SJCRH30 (cell line): ENCODE measurements at regions not wholly inside any gene's neighbourhood (a gene's known extent, or its start where the extent isn't known, plus 50 kb on each side); places are given as distances from the start of the nearest gene placed in this dataset.

ENCODE experiments used
- DNase-seq, 2 experiments: peaks; one replicate each; pipeline ENCODE4 v3.0.0-alpha.2; 2015 to 2020
- H3K27ac ChIP-seq: fragments of 250-450 bp; sonication (Bioruptor Pico); 2 replicates; pipeline ENCODE4 v1.5.1; 2020; ENCODE audit warnings: mild to moderate bottlenecking, moderate library complexity
- H3K27me3 ChIP-seq: fragments of 250-450 bp; sonication (Bioruptor Pico); 2 replicates; pipeline ENCODE4 v1.5.1; 2020; ENCODE audit warnings: mild to moderate bottlenecking, moderate library complexity
- H3K36me3 ChIP-seq: fragments of 250-450 bp; sonication (Bioruptor Pico); 2 replicates; pipeline ENCODE4 v1.5.1; 2020; ENCODE audit warnings: mild to moderate bottlenecking, moderate library complexity
- H3K4me1 ChIP-seq: fragments of 250-450 bp; sonication (Bioruptor Pico); 2 replicates; pipeline ENCODE4 v1.5.1; 2020; ENCODE audit warnings: mild to moderate bottlenecking, moderate library complexity
- H3K4me3 ChIP-seq: fragments of 250-450 bp; sonication (Bioruptor Pico); 2 replicates; pipeline ENCODE4 v1.5.1; 2020; ENCODE audit warnings: mild to moderate bottlenecking, moderate library complexity
- H3K9me3 ChIP-seq: fragments of 250-450 bp; sonication (Bioruptor Pico); replicated peaks from 2 replicates; pipeline ENCODE4 v1.5.1; 2020; ENCODE audit warnings: mild to moderate bottlenecking, moderate library complexity

DNA sequence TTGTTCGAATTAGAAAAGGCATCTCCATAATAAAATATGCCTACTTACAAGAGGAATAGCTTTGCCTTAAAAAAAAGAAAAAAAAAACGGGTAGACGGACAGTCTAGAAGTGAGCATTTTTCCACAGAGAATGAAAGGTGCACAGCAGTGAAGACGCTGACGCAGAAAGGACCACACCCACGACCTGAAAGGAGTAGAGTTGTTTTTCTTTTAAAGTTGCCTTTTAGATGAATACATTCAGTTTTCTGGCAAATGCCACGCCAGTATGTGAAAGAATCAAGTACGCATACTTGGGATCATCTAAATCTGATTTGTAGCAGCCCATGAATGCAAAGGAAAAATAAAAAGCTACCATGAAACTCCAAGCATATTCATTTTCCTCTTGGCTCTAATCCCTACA is 809.2 kb upstream of the SOX11 start:
- no peak overlapping the region for H3K27ac ChIP-seq
- H3K36me3 ChIP-seq: no peaks in the 10 kb centered on the region
- no peak overlapping the region for H3K4me3 ChIP-seq
- no peak for DNase-seq
- no peaks in the 10 kb centered on the region for H3K4me1 ChIP-seq
- H3K27me3 ChIP-seq: no peaks in the 10 kb centered on the region
- no peaks in the 10 kb centered on the region for H3K9me3 ChIP-seq

DNA sequence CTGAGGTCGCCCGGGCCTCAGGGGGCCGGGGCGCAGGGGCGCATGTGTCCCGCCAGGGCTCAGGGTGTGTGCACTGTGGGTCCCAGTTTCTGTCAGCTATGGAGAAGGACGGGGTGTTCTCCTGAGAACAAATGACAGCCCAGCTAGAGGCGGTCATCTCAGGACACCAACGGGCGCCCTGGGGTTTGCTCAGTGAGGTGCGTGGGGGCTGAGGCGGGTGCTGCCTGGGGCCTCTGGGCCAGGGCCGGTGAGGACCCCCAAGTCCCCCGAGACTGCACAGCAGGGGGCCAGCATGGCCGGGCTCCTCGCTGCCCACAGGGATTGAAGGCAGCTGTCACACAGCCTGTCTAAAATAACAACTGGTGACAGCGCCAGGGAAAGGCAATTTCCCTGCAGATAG is 808.8 kb upstream of the SOX11 start:
- Histone ChIP-seq H3K4me3 (no peak overlapping the region), H3K27ac (no peak overlapping the region), H3K27me3 (no peaks in the 10 kb centered on the region), H3K4me1 (no peaks in the 10 kb centered on the region), H3K36me3 (no peaks in the 10 kb centered on the region), H3K9me3 (no peaks in the 10 kb centered on the region)
- no peak for DNase-seq

DNA sequence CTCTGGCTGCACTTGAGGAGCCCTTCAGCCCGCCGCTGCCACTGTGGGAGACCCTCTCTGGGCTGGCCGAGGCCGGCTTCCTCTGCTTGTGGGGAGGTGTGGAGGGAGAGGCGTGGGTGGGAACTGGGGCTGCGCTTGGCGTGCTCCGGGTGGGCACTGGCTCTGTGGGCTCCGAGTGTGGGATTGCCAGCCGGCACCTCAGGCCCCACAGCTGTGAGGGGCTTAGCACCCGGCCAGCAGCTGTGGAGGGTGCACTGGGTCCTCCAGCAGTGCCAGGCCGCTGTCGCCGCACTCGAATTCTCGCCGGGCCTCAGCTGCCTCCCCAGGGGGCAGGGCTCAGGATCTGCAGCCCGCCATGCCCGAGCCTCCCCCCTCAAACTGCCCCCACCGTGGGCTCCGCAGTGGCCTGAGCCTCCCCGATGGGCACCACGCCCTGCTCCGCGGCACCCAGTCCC is 808.0 kb upstream of the SOX11 start:
- H3K36me3 ChIP-seq: no peaks in the 10 kb centered on the region
- H3K9me3 ChIP-seq: no peaks in the 10 kb centered on the region
- no peaks in the 10 kb centered on the region for H3K4me1 ChIP-seq
- H3K27me3 ChIP-seq: no peaks in the 10 kb centered on the region
- no peak overlapping the region for H3K4me3 ChIP-seq
- no peak overlapping the region for H3K27ac ChIP-seq
- DNase-seq: no peak

DNA sequence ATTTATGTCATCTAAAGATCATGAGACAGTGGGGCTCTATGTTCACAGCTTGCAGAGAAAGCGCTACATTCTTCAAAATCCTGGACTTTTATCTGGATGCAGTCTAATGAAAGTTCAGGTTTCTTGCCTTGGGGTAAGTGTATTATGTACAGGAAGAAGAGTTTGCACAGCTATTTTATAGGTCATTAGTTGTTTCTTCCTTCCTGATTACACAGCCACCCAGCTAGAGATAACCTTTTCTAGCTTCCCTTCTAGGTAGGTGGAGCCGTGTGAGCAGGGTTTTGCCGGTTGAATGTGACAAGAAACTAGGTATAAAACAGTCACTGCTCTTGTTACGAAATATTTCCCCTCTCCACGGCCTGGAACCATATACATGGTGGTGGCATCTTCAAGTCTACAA is 800.8 kb upstream of the SOX11 start:
- Histone ChIP-seq H3K27me3 (no peaks in the 10 kb centered on the region), H3K36me3 (no peaks in the 10 kb centered on the region), H3K9me3 (no peaks in the 10 kb centered on the region), H3K4me1 (no peaks in the 10 kb centered on the region), H3K4me3 (no peak overlapping the region), H3K27ac (no peak overlapping the region)
- DNase-seq: no peak

DNA sequence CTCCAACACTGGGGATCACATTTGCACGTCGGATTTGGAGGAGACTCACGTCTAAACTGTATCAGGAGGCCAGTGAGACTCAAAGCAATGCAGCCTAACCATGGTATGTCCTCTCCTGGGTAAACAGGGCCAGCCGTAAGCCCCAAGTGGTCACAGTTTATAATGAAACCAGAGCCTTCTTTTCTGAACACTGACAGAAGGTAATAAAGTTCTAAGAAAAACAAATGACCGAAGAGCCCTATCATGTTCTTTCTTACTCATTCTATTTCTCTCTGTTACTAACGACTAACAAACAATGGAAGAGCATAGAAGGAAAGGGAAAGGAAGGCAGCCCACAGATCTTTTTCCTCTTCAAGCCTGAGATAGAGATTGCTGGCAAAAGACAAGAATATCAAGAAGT is 796.8 kb upstream of the SOX11 start:
- Histone ChIP-seq H3K36me3 (no peaks in the 10 kb centered on the region), H3K4me1 (peaks cover 4% of the 10 kb centered on the region), H3K27me3 (no peaks in the 10 kb centered on the region), H3K4me3 (no peak overlapping the region), H3K9me3 (no peaks in the 10 kb centered on the region), H3K27ac (no peak overlapping the region)
- DNase-seq: peak in 1 of 2 experiments; percentile 5

DNA sequence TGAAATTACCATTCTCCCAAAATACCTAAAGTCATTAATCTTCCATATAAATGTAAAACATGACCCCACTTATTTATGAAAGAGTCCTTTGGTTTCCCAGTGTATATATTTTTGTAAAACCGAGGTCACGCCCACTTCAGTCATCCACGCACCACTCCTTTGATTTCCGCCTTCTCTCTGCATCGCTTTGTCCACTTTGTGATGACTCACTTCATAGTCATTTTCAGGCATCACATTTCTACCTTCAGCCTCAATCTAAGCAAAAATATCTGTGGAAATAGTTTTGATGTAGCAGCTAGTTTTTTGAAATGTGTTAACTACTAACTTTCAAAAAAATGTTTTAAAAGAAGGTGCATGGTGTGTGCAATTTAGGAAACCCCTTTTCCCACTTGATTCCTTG is 793.5 kb upstream of the SOX11 start:
- DNase-seq: peak in 1 of 2 experiments; percentile 20
- Histone ChIP-seq H3K4me3 (no peak overlapping the region), H3K36me3 (no peaks in the 10 kb centered on the region), H3K27me3 (no peaks in the 10 kb centered on the region), H3K4me1 (peaks cover 4% of the 10 kb centered on the region), H3K9me3 (no peaks in the 10 kb centered on the region), H3K27ac (no peak overlapping the region)

DNA sequence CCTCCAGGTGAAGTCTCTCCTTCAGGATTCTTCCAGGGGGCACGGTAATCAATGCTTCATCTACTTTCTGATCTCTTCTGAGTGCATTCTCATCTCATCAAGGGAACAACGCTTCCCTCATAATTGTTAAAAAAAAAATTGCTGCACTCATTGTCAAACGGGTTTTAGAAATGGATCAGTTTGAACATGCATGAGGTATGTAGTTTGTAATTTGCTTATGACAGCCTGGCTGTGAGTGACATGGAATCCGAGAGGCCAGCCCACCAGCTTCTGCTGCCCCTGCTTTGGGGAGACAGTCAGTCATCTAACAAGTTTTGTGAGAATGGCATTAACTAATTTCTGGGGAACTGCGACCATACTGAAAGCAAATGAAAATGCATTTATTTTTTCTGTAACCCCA is 791.9 kb upstream of the SOX11 start:
- H3K4me3 ChIP-seq: no peak overlapping the region
- H3K4me1 ChIP-seq: peaks cover 4% of the 10 kb centered on the region
- H3K27ac ChIP-seq: no peak overlapping the region

DNA sequence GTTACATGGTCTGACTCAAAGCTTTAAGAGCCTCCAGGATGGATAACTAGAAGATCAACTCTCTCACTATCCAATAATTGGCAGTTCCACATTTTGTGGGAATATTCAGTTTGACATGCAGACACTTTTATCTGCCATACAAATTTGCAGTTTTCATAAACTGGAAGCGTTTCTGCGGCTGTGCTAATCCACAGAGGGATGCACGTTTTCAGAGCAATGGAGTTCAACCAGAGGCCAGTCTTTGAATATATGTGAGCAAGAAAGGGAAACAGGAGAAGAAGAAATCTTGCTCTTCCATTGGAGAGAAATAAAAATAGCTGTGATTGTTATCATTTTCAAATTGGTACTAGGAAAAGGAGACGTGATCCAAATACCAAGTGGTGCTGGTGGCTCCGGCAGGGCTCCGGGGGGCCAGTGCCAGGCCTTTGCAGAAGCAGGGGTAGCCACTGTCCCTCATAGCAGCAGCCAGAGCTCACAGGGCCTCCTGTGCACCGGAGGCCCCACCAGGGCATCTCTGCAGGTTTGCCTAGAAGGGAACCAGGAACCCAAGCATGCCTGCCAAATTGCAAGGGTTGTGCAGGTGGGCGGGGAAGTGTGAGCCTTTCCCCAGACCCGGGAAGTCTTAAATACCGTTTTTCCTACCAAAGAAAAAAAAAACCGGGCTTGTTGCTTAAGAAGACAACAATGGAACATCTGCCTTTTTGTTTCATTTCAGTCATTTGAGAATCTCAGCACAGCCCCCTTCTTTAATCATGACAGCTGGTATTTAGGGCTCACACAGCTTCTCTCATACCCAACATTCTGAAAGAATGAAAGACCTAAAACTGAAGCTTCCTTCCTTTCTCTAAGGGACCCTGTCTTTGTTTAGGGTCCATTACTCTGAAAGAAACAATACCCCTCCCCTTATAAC is 791.1 kb upstream of the SOX11 start:
- Histone ChIP-seq H3K36me3 (no peaks in the 10 kb centered on the region), H3K4me3 (no peak overlapping the region), H3K27ac (no peak overlapping the region), H3K27me3 (0 out of 2 replicates have a peak, but pooled peaks cover 2% of the 10 kb centered on the region), H3K9me3 (no peaks in the 10 kb centered on the region), H3K4me1 (peaks cover 4% of the 10 kb centered on the region)
- no peak for DNase-seq

More for the DNA sequence above, 791.9 kb upstream of the SOX11 start:
- Histone ChIP-seq H3K9me3 (no peaks in the 10 kb centered on the region), H3K27me3 (0 out of 2 replicates have a peak, but pooled peaks cover 2% of the 10 kb centered on the region), H3K36me3 (no peaks in the 10 kb centered on the region)
- no peak for DNase-seq

DNA sequence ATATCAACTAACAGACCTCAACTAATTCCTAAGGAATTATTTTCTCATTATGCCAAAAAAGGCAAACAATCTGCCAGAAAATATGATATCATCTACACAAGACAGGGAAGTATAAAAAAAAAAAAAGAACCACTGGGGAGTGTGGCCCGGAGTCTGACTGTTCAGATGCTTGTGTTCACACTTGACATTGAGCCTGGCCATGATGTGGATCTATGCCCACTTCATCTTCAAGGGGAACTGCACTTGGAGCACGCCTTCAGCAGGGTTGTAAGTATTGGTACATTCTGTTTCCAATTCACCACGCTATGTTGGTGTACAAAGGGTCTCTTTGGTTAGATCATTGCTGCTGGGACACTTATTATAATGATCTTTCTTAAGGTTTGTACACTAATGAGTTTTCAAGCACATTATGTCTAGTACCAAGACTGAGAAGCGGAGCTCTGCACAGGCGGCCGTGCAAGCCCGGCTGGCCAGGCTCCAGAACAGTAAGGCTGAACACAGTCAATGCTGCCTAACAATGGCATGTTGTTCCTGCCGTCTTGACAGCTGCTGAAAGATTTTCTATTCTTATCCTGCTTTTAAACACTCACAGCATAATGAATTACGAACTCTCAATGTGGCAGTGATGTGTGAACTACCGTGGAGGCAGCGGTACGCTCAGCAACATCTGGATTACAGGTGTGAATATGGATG is 788.4 kb upstream of the SOX11 start:
- Histone ChIP-seq H3K4me1 (peaks cover 3% of the 10 kb centered on the region), H3K4me3 (no peak overlapping the region), H3K9me3 (no peaks in the 10 kb centered on the region), H3K27me3 (0 out of 2 replicates have a peak, but pooled peaks cover 2% of the 10 kb centered on the region), H3K27ac (no peak overlapping the region), H3K36me3 (no peaks in the 10 kb centered on the region)
- DNase-seq: peak in 1 of 2 experiments; percentile 28

DNA sequence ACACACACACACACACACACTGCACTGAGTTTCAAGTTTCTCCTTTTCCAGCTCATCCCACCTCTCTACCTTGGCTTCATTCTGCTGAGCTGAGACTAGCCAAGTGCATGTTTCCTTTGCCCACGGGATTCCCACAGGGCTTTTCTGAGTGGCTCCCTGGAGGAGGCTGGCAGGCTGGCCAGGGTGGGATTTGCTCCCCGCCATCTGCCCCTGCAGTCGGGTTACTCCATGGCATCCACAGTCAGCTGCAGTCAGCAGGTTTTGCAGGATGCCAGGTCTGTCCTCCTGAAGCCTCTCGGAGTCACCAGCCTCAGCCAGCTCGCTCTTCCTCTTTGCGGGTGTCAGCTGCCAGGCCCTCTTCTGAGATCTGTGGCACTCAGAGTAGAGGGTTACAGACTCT is 783.7 kb upstream of the SOX11 start:
- no peak for DNase-seq
- Histone ChIP-seq H3K36me3 (no peaks in the 10 kb centered on the region), H3K4me1 (no peaks in the 10 kb centered on the region), H3K27ac (no peak overlapping the region), H3K27me3 (0 out of 2 replicates have a peak, but pooled peaks cover 2% of the 10 kb centered on the region), H3K4me3 (no peak overlapping the region), H3K9me3 (no peaks in the 10 kb centered on the region)

DNA sequence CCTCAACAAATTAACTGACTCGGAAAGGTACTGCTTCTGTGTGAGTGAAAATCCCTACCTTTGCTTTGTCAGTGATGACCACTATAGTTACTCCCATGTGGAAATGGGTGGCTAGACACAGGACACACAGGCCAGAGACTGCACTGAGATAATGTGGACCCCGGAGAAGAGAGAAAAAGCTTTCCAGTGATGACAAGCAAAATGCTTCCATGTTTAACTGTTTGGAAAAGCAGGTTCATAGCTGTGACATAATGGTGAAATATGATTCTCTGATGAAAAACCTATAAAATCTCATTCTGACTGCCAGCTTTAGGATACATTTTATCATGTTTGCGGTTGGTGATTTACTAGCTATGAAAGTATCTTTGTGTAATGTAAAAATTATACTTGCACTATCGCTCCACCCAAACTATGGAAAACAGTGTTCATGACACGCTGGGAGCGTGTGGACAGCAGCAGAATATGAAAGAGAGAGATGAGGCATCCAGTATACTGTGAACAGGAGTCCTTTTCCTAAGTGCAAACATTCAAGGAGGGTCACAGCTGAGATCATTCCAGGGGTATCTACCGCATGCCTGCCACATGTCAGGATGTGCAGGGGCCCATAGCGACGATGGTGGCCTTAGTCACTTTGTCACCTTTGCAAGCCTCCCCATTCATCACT is 782.7 kb upstream of the SOX11 start:
- 0 out of 2 replicates have a peak, but pooled peaks cover 2% of the 10 kb centered on the region for H3K27me3 ChIP-seq
- no peaks in the 10 kb centered on the region for H3K36me3 ChIP-seq
- H3K4me1 ChIP-seq: no peaks in the 10 kb centered on the region
- no peak overlapping the region for H3K27ac ChIP-seq
- H3K4me3 ChIP-seq: no peak overlapping the region
- H3K9me3 ChIP-seq: no peaks in the 10 kb centered on the region
- no peak for DNase-seq

DNA sequence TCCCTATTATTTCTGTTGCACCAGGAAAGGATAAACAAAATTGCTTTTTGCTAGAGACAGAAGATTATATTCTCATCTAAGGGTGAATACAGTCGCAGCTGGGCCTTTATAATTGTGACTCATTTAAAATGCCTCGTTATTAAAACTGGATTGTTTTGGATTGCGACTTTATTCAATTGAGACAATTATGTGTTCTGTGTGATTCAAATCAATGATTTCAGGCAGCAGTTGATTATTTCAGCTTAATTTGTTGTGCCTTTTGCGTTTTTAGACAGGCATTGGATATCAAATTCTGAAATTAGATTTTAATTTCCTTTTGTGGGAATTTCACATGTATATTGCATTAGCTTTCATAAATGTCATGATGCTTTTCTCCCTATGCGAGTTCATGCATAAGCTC is 778.1 kb upstream of the SOX11 start:
- H3K27me3 ChIP-seq: no peaks in the 10 kb centered on the region

DNA sequence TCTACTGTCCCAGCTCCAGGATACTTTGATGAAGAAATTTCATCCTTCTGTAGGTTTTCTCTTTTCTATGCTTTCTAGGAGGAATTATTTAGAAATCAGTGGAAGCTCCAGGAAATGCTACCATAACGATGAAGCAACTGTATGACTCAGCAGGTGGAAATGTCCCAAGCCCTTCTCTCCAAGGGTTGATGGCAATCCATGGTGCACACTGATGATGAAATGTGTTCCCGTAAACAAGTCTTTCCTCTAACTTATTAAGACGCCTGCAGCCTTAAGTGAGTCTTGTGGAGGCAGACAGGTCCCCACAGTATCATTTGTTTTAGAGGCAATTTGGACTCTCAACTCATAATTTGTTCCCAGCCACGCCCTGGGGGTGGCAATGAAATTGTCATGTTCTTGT is 777.6 kb upstream of the SOX11 start:
- no peaks in the 10 kb centered on the region for H3K4me1 ChIP-seq
- no peak overlapping the region for H3K27ac ChIP-seq
- no peaks in the 10 kb centered on the region for H3K9me3 ChIP-seq
- no peaks in the 10 kb centered on the region for H3K27me3 ChIP-seq
- no peak for DNase-seq
- no peak overlapping the region for H3K4me3 ChIP-seq
- H3K36me3 ChIP-seq: no peaks in the 10 kb centered on the region

More for the DNA sequence above, 778.1 kb upstream of the SOX11 start:
- H3K27ac ChIP-seq: no peak overlapping the region
- H3K36me3 ChIP-seq: no peaks in the 10 kb centered on the region
- DNase-seq: no peak
- H3K4me1 ChIP-seq: no peaks in the 10 kb centered on the region
- no peak overlapping the region for H3K4me3 ChIP-seq
- H3K9me3 ChIP-seq: no peaks in the 10 kb centered on the region

DNA sequence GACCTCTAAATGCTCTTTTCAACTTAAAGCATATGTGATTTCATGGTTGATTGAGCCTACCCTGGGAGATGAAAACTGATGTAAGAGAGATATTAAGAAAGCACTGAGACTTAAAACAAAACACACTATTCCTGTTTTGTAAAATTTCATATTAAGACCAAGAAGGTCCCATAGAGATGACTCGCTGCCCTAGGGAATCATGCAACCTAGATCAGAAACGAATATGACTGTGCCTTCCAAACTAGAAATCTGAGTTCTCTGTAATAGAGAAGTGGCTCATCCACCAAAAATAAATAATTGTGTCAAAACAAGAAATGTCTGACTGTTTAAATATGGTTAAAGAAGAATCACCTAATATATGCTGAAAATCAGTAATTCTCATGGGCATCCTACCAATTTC is 776.8 kb upstream of the SOX11 start:
- DNase-seq: no peak
- Histone ChIP-seq H3K4me3 (no peak overlapping the region), H3K4me1 (no peaks in the 10 kb centered on the region), H3K36me3 (no peaks in the 10 kb centered on the region), H3K27me3 (no peaks in the 10 kb centered on the region), H3K27ac (no peak overlapping the region), H3K9me3 (no peaks in the 10 kb centered on the region)

DNA sequence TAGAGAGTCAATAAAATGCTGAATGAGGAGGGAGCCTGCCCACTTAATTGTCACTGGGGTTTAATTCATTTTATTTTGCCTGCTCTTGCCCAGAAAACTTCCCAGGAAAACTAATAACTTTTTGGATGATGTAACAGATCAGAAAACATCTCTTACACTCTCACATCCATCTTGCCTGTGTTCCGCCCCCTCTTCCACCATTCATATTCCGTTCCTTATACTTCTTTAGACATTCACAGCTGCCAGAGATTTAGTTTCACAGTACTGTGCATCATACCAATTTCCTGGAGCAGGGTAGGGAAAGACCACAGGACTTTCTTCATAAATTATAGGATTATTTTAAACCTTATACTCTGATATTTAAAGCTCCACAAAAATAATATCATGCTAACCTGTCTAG is 776.1 kb upstream of the SOX11 start:
- H3K27ac ChIP-seq: no peak overlapping the region
- no peaks in the 10 kb centered on the region for H3K36me3 ChIP-seq
- H3K9me3 ChIP-seq: no peaks in the 10 kb centered on the region
- no peaks in the 10 kb centered on the region for H3K27me3 ChIP-seq
- no peak overlapping the region for H3K4me3 ChIP-seq
- no peaks in the 10 kb centered on the region for H3K4me1 ChIP-seq
- no peak for DNase-seq
